Uterus (tissue), 3 donors: ENCODE measurements at regions not wholly inside any gene's neighbourhood (a gene's known extent, or its start where the extent isn't known, plus 50 kb on each side); places are given as distances from the start of the nearest gene placed in this dataset.
"Not testable (repeated sequence)": the region's sequence is repeated elsewhere in the genome, so short reads cannot be mapped to it uniquely, and the experiment has no call there.

Experiments
- DNase-seq, 2 donors: peaks; one replicate each; pipeline ENCODE4 v3.0.0-alpha.2; 2019 to 2020
- H3K27ac ChIP-seq, 2 donors: fragments of 200-600 bp; sonication (generic); 1 replicate in 1 of 2; 2 replicates in 1 of 2; pipeline ENCODE4 v1.5.1; 2016 to 2018
- H3K27me3 ChIP-seq, 2 donors: fragments of 200-600 bp; sonication (generic); one replicate each; pipeline ENCODE4 v1.5.1; 2018 to 2019; ENCODE audit warnings: control low read depth in 1 of 2
- H3K36me3 ChIP-seq, 2 donors: fragments of 200-600 bp; sonication (generic); one replicate each; pipeline ENCODE4 v1.5.1; 2019; ENCODE audit warnings: control low read depth in 1 of 2
- H3K4me1 ChIP-seq, 2 donors: fragments of 200-600 bp; sonication (generic); one replicate each; pipeline ENCODE4 v1.5.1; 2018 to 2019; ENCODE audit warnings: control low read depth in 1 of 2
- H3K4me3 ChIP-seq, 2 donors: fragments of 200-600 bp; sonication (generic); 1 replicate in 1 of 2; 2 replicates in 1 of 2; pipeline ENCODE4 v1.5.1; 2018 to 2019; ENCODE audit warnings: mild to moderate bottlenecking in 1 of 2
- H3K9me3 ChIP-seq, 2 donors: fragments of 200-600 bp; sonication (generic); one replicate each; pipeline ENCODE4 v1.5.1; 2019; ENCODE audit warnings: control low read depth in 1 of 2
- POLR2A ChIP-seq, 2 donors: fragments of 450-650 bp; IDR thresholded peaks; one replicate each; pipeline ENCODE4 v1.6.1; 2016; ENCODE audit warnings: antibody characterized with exemption in 2 of 2, mild to moderate bottlenecking in 1 of 2, moderate library complexity in 1 of 2
- intact Hi-C: fragments of 100-400 bp; cut with DNase I; formaldehyde crosslinking; loops from one replicate; pipeline ENCODE4 v1.15.1; 2023; ENCODE audit warnings: low total_unique reads
- TF ChIP-seq, protein P1 (sequence below), 4 experiments: fragments of 200-600 bp in 2 of 4; fragments of 450-650 bp in 2 of 4; sonication (generic) in 2 of 4; IDR thresholded peaks; one replicate each; pipeline ENCODE4 v1.5.1; 2016 to 2019; ENCODE audit warnings: antibody characterized with exemption in 4 of 4, mild to moderate bottlenecking in 2 of 4, moderate library complexity in 1 of 4
- donor health status: DM: yes; HTN: yes; CAD: no.

DNA sequence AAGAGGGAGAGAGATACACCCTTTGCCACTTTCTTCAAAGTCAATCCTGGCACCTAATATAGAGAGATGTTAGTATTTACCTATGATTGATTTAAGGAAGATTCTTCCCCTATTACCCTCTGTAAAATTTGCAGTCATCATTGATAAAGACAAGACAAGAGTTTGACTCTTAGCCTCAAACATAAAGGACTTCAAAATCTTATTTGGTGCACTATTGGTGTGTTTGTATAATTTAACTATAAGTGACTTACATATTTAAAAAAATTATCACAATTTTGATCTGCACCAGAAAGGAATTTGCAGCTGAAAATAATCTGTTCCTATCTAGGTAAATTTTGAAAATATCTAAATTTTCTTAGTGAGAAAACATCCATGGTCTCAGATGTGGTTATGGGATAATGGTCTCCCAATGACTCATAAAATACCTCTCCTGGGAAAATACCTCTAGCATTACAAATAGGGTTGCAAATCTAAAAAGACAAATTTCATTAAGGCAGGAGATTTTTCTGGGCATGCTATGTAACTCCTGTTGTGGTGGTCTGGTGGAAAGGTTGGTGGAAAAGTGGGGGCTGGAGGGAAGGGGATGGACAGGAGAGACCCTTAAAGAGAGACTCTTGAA lies 173.6 kb upstream of the MED14 start:
- no peak overlapping the region for H3K4me3 ChIP-seq
- no peaks in the 10 kb centered on the region for H3K36me3 ChIP-seq
- H3K9me3 ChIP-seq: no peaks in the 10 kb centered on the region
- H3K27me3 ChIP-seq: no peaks in the 10 kb centered on the region
- intact Hi-C loops: no loop called here
- no peak for DNase-seq
- H3K27ac ChIP-seq: no peak overlapping the region
- TF ChIP-seq POLR2A (IDR thresholded peaks at IDR 0.05): no peak
- TF ChIP-seq, protein P1, sequence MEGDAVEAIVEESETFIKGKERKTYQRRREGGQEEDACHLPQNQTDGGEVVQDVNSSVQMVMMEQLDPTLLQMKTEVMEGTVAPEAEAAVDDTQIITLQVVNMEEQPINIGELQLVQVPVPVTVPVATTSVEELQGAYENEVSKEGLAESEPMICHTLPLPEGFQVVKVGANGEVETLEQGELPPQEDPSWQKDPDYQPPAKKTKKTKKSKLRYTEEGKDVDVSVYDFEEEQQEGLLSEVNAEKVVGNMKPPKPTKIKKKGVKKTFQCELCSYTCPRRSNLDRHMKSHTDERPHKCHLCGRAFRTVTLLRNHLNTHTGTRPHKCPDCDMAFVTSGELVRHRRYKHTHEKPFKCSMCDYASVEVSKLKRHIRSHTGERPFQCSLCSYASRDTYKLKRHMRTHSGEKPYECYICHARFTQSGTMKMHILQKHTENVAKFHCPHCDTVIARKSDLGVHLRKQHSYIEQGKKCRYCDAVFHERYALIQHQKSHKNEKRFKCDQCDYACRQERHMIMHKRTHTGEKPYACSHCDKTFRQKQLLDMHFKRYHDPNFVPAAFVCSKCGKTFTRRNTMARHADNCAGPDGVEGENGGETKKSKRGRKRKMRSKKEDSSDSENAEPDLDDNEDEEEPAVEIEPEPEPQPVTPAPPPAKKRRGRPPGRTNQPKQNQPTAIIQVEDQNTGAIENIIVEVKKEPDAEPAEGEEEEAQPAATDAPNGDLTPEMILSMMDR (IDR thresholded peaks at IDR 0.05): no peak
- no peaks in the 10 kb centered on the region for H3K4me1 ChIP-seq

GRCh38 chrX:40912166-40912565 lies 173.1 kb upstream of the USP9X start:
- Histone ChIP-seq H3K27ac (no peak overlapping the region), H3K27me3 (no peaks in the 10 kb centered on the region), H3K4me1 (no peaks in the 10 kb centered on the region), H3K36me3 (no peaks in the 10 kb centered on the region), H3K9me3 (no peaks in the 10 kb centered on the region), H3K4me3 (no peak overlapping the region)
- no peak for DNase-seq
- TF ChIP-seq, protein P1 (IDR thresholded peaks at IDR 0.05): no peak
- TF ChIP-seq POLR2A (IDR thresholded peaks at IDR 0.05): no peak
- intact Hi-C loops: no loop called here

DNA sequence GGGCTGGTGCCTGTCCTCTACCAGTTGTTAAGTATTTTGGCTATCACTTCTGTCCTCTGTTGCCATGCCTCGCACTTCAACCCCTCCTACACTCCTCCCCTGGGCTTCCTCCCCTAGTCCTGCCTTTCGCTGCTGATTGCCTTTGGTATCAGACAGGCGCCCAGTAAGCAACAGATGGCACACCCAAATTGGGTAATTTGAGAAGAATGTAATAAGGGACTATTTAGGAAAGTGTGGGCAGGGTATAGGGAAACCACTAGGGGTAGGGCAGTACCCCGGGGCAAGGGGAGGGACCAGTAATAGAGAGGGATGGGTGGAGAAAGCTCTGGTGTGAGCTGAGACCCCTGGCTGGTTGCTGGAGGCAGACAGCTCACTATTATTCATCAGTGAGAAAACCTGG lies 172.7 kb upstream of the USP9X start:
- no peaks in the 10 kb centered on the region for H3K36me3 ChIP-seq

GRCh38 chrX:40920351-40920750 lies 164.9 kb upstream of the USP9X start:
- Histone ChIP-seq H3K36me3 (no peaks in the 10 kb centered on the region), H3K9me3 (no peaks in the 10 kb centered on the region), H3K27ac (no peak overlapping the region), H3K4me3 (no peak overlapping the region), H3K27me3 (no peaks in the 10 kb centered on the region), H3K4me1 (no peaks in the 10 kb centered on the region)
- no peak for DNase-seq
- TF ChIP-seq, protein P1 (IDR thresholded peaks at IDR 0.05): no peak
- TF ChIP-seq POLR2A (IDR thresholded peaks at IDR 0.05): no peak
- intact Hi-C loops: no loop called here

More for the DNA sequence above, 172.7 kb upstream of the USP9X start:
- no peak for DNase-seq
- no peak overlapping the region for H3K4me3 ChIP-seq
- intact Hi-C loops: no loop called here
- no peaks in the 10 kb centered on the region for H3K27me3 ChIP-seq
- no peak overlapping the region for H3K27ac ChIP-seq
- no peaks in the 10 kb centered on the region for H3K9me3 ChIP-seq
- TF ChIP-seq, protein P1 (IDR thresholded peaks at IDR 0.05): no peak
- no peak for TF ChIP-seq POLR2A (IDR thresholded peaks at IDR 0.05)
- no peaks in the 10 kb centered on the region for H3K4me1 ChIP-seq

- H3K27me3 ChIP-seq: peaks cover 0 to 3% of the 10 kb centered on the region in 2 donors
- intact Hi-C loops: no loop called here
- H3K9me3 ChIP-seq: no peaks in the 10 kb centered on the region
- H3K4me3 ChIP-seq: no peak overlapping the region
- no peaks in the 10 kb centered on the region for H3K4me1 ChIP-seq
- no peaks in the 10 kb centered on the region for H3K36me3 ChIP-seq
- DNase-seq: no peak
- no peak for TF ChIP-seq POLR2A (IDR thresholded peaks at IDR 0.05)
- TF ChIP-seq, protein P1 (IDR thresholded peaks at IDR 0.05): no peak
- H3K27ac ChIP-seq: no peak overlapping the region
Measured at GRCh38 chrX:40922307-40922706, 162.9 kb upstream of the USP9X start.

GRCh38 chrX:40926739-40927427 lies 158.4 kb upstream of the USP9X start:
- H3K36me3 ChIP-seq, H3K4me3 ChIP-seq, H3K4me1 ChIP-seq, DNase-seq, intact Hi-C loops, H3K9me3 ChIP-seq, H3K27me3 ChIP-seq, H3K27ac ChIP-seq: not testable (repeated sequence)
